Activated gamma-delta T cell treated with anti-CD3 and anti-CD28 coated beads, Interleukin-2, amount 50 U/mL, for 16 hours (primary cell): ENCODE measurements at regions not wholly inside any gene's neighbourhood (a gene's known extent, or its start where the extent isn't known, plus 50 kb on each side); places are given as distances from the start of the nearest gene placed in this dataset.
"Not testable (repeated sequence)": the region's sequence is repeated elsewhere in the genome, so short reads cannot be mapped to it uniquely, and the experiment has no call there.

Source experiments
- DNase-seq: peaks from one replicate; pipeline ENCODE4 v3.0.0-alpha.2; 2020; ENCODE audit warnings: low read depth

DNA sequence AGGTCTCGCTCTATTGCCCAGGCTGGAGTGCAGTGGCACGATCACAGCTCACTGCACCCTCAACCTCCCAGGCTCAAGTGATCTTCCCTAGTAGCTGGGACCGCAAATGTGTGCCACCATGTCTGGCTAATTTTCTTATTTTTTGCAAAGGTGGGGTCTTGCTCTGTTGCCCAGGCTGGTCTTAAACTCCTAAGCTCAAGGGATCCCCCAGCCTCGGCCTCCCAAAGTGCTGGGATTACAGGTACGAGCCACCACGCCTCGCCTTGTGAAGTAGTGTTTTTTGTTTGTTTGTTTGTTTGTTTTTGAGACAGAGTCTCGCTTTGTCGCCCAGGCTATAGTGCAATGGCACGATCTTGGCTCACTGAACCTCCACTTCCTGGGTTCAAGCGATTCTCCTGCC lies 125.5 kb downstream of the HAUS1 start:
- not testable (repeated sequence) for DNase-seq

DNA sequence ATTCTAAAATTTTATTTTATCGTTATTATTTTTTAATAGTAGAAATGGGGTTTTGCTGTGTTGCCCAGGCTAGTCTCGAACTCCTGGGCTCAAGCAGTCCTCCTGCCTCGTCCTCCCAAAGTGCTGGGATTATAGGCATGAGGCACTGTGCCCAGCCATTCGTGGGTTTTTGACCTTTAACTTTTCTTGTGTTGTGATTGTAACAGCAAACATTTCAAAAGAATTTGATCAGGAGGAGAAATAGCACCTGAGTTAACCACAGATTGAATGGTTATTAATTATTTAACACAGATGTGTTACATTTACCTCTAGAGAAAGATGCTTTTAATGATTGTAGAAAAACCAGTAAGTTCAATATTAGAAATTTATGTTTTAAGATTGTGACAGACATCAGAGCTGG lies 132.0 kb downstream of the HAUS1 start:
- no peak for DNase-seq

DNA sequence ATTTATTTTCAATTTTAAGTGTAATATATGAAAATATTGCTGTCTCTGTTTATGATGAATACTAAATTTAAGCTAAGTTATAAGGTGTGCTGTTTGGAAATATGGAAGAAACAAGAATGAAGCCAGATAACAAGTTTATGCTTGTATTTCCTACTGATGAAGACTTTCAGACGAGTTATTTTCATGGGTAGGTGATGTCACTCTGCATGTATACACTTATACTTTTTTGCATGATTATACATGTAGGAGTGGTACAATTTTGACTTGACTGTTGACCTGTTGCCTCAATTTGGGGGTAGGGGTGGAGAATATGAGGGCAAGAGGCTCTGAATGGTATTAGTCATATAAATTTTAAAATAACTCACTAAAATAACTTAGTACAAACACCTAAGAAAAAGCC lies 133.7 kb downstream of the HAUS1 start:
- no peak for DNase-seq

DNA sequence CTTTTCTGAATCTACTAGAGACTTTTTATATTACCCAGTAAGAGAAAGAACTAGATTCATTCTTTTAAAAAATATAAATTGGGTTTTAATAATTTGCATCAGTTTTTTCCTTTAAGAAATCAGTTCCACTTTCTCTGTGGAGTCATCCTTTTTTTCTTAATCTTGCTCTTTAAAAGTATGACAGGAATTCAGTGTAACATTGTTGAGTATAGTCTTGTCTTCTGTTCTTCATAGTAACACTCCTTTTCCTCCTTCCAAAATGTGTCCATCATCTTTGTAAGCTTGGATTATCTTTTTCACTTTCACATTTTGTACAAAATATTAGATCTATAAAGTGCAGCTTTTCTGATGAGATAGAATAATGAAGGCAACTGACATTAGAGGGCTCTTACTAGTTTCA lies 135.4 kb downstream of the HAUS1 start:
- no peak for DNase-seq

DNA sequence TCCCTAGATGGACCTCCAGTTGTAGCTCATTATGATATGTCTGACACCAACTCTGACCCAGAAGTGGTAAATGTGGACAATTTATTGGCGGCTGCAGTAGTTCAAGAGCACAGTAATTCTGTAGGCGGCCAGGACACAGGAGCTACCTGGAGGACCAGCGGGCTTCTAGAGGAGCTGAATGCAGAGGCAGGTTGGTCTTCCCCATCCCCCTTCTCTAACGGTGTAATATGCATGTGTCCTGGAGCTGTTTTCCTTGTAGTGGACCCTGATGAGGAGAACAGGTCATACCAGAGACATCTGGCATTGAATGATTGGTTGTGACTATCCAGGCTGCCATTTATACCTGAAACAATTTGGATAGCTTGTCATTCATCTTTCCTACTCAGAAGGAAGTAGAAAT lies 135.8 kb downstream of the HAUS1 start:
- no peak for DNase-seq

DNA sequence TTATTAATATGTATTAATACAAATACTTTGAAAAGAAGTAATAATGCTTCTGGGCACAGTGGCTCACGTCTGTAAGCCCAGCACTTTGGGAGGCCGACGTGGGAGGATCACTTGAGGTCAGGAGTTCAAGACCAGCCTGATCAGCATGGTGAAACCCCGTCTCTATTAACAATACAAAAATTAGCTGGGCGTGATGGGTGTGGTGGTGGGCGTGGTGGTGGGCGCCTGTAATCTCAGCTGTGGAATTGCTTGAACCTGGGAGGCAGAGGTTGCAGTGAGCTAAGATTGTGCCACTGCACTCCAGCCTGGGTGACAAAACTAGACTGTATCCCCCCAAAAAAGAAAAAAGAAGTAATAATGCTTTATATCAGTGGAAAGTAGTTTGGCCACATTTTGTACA lies 137.2 kb downstream of the HAUS1 start:
- DNase-seq, result not testable (repeated sequence)

DNA sequence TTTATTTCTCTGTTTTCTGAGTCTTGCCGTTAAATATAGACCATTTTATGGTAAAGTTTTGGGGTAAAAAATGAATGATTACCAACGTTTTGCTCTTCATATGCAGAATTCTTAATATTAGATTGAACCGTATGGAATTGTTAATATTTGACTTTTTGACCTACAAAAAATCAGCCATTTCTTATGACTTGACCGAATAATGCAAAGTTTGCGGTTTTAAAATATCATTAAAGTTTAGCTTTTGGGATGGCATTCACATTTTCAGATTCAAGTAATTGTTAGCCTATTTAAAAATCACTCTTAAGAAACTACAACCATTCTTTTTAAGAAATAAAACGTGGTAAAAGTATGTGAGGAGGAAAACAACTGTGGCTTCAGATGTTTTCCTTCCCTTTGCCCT lies 138.0 kb downstream of the HAUS1 start:
- no peak for DNase-seq

DNA sequence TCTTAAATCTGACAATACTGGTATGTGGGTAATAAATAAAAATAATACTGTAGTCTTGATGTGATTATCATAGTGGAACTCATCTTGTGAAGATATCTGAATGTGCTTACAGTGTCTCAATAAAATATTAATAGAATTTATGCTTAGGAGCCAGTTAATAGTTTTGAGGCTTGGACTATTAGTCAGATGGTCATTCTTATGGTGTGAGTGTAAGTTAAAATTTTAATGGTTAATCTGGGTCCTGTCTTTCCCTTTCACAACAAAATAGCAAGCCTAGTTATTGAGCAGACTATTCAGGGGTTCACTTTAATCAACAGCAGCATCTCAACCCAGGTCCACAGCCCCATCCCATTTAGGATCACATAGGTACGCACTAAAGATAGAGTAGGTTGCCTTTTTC lies 138.9 kb downstream of the HAUS1 start:
- no peak for DNase-seq

DNA sequence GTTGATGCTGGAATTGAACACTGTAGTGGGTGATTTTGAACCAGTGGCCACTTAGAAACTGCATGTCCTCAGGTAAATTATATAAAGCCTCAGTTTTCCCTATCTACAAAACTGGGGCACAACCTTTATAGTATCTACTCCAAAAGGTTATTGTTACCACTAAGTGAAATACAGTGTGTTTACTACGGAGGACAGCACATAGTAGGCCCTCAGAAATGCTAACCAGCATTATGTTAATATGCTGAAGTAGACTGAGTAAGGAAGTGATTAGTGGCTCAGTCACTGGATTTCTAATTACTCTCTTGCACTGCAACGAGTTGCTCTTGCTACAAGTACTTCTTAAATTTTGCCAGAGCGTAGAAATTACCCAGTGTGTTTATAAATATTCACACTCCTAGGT lies 139.5 kb downstream of the HAUS1 start:
- no peak for DNase-seq

DNA sequence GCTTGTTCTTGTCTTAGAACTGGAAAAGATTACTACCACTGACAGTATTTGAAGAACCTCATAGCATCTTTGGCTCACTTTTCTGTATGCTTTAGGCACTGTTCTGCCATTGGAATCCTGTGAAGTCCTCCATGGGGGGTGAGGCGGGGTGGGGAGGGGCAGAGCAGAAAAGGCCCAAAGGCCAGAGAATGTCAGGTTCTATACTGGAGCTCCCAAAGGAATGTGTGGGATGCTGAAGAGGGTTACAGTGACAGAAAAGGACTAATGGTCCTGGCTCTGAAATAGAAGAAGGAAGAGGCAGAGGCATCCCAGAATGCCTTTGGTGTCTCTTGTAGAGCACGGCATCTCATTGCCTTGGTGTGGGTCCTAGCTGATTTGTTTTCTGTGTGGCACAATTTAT lies 141.9 kb downstream of the HAUS1 start:
- DNase-seq, result no peak

DNA sequence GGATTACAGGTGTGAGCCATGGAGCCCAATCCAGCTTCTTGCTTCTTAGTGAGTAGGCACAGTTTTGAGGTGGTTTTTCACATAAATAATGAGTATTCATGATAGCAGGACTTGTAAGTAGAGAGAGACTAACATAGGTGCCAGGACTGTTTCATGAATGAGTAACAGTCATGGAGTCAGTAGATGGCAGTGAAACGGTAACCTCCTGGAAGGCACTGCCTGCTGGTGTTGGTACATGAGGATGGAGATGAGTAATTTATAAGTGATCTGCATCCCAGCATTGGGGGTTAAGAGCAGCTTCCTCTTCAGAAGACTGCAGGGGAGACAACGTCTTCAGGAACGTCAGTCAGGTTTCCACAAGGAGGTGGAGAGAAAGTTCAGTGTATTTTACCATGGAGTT lies 143.8 kb downstream of the HAUS1 start:
- DNase-seq, result no peak

DNA sequence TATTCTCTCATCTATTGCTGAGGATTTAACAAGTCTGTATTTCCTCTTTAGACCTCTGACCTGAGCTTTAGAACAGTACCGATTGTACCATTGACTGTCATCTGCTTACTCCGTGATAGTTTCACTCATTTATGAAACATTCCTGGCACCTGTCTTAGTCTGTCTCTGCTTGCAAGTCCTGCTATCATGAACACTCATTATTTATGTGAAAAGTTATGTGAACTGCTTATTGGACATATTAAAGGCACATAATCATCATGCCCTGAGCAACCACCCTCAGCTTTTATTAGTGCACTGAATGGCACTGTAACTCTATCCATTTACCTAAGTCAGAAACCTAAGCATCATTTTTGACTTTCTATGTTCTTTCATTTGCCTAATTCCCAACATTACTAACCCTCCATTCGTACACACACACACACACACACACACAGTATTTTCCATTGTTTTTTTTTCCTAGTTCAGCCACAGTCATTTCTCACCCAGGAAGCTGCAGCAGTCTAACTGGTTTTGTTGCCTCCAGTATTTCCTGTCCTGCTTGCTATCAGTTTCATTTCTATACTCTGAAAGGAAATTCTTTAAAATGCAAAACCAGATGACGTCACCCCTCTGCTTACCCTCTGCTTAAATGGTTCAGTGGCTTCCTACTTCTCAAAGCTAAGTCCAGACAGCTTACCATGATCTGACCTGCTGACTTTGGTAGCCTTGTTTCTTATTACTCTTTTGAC lies 146.1 kb downstream of the HAUS1 start:
- peak; percentile 33 for DNase-seq

DNA sequence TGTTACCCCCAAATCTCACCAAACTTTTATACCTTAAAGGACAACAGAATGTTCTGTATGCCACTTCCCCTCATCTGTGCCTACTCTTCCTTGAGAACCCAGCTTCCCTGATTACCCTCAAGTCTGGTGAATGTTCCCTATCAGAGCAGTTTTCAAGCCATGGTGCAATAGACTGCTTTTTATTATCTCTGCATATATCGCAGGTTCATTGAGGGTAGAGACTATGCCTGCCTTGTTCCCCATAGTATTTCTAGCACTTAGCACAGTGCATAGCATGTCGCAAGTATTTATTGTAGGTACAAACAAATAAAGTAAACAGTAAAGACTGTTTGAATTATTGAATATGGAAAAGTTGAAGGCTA lies 146.6 kb downstream of the HAUS1 start:
- DNase-seq, result no peak

DNA sequence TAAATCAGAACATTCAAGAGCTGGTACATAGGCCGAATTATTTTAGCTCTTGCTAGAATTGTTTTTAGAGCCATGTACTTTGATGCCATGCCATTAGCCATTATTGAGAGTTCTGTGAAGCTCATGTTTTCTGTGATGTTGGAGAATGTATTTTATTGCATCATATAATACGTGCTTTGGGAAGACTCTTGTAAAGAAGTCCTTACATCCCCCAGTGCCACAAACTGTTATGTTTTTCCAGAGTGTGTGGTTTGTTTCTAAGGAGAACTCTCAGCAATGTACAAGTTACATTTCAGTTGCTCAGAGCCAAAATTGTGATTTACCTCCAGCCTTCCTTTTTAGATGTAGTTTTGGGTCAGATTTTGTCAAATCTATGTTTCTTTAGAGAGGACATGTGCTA lies 148.6 kb downstream of the HAUS1 start:
- DNase-seq, result no peak

DNA sequence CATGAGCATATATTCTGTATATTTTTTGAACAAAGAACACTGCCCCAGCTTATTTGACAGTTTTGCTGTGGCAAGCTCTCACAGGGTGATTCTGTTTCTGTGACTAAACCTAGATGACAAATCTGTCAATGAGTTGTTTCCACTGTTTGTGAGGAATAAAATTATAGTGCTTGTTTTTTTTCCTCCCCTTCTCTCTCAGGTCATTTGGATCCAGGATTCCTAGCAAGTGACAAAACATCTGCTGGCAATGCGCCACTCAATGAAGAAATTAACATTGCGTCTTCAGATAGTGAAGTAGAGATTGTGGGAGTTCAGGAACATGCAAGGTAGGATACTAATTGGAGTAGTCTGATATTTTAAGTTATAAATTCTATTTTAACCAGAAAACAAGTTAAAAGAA lies 149.3 kb downstream of the HAUS1 start:
- DNase-seq, result no peak

DNA sequence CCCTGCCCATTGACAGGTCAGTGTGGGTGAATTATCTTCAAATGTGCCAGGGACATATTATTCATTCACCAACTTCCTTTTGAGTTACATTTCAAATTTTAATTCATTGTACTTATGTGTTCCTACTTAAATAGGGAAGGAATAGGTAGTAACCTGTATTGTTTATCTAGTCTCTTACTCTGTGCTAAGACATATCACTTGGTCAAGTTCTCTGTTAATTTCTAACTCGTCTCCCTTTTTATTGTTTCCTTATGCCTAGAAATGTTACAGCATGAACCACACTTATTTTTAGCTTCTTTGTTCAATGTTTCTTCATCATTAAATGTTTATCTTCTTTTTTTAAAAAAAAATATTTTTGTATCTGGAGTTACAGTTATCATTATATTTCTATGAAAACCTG lies 151.9 kb downstream of the HAUS1 start:
- no peak for DNase-seq

DNA sequence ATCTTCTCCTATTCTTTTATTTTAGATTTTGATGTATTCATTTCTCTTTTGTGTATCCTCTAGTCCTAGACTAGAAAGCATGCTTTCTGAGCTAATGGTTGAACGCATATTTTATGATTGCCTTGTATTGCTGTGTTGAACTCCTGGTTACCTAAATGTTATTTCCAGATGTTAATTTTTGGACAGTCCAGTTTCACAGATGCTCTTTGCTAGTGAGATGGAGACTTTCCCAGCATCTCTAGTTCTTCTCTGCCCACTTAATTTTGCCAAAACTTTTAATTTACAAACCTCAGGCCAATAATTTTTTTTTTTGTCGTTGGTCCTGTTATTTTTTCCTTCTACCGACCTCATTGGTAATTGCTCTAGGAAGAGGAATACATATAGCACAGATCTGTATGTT lies 153.2 kb downstream of the HAUS1 start:
- no peak for DNase-seq

DNA sequence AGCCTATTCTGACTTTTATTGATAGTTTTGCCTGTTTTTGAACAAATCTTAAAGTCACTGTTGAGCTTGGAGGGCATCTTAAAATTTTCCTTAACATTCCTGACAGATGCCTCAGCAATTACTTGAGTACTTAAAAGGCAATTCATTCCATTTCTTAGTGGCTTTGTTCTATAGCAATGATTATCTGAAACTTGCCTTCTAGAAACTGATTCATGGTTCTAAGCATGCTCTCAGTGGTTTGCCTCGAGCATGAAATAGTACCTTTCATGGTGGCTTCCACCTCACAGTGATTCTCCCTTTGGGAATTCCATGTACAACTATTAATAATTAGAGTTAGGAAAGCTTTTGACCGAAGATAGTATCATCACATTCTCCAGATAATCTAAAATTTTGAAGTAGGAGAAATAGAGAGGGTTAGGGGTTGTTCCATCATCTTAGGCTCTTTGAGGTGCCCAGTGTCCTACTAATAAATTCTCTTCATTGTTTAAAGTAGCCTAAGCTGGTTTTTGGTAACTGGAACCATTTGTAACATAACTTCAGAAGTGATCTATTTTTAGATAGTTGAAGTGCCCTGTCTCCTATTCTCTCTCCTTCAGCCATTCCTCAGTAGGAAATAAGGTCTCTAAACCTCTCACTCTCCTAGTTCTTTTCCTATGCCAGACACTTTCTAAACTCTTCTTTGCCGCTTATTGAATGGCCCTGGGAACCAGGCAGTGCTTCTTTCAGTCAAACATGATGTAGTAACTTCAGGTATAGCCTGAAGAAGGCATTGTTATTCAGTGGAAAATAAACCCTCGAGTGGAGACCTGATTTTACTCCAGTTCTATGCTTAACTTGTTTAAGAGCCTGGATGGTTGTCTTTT lies 156.1 kb downstream of the HAUS1 start:
- no peak for DNase-seq

DNA sequence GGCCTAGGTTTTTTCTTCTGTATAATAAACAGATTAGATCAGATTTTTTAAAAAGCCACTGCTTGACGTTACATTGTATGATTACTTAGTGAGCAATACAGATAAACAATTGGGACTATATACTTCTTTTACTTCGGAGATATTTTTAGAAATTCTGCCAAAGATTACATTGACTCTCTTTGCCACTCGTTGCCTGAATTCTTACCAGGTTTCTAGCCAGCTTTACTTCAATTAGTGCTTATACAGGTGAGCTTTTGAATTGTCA lies 156.6 kb downstream of the HAUS1 start:
- DNase-seq, result no peak

DNA sequence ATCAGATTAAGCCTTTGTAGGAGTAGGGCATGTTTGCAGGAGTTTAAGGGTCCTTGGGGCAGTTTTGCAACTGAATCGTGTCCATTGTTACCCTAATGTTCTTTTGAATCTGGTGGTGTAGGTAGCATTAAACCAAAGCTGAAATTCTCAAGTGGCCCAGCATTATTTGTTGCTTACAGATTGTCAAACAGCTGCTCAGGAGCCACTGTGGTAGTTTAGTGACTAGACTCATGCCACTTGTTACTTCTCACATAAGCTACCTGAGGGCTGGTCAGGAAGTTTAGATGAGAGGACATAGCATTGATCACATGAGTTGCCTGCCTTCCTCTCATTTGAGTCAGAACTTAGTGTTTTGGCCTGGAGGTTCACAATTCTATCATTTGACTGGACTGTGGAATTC lies 157.6 kb downstream of the HAUS1 start:
- DNase-seq, result no peak

DNA sequence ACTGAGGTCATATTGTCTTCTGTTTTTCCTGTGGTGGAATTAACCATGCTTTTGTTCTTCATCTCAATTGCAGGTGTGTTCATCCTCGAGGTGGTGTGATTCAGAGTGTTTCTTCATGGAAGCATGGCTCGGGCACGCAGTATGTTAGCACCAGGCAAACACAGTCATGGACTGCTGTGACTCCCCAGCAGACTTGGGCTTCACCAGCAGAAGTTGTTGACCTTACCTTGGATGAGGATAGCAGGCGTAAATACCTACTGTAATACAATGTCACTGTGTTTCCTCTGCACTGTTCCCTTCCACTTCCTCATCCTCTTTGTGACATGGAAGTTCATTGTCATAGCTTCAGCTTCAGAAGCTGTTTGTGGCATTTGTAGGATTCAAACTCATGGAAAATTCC lies 158.7 kb downstream of the HAUS1 start:
- DNase-seq, result no peak

DNA sequence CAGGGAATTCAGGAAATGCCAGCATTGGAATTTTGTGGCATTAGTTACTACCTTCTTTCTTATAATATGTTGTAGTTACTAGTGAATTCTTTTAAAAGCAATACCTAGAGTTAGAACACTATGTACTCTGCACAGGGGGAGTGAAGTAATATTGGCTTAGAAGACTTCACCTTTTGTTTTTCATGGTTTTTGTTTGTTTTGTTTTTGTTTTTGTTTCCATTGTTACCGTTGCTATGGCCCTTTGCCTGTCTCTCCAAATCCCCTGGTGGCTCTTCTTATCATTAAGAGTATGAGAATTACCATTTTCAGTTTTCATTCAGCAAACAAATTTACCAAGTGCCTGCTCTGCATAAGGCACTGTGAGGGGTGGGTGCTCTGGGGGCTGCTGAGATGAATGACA lies 160.1 kb downstream of the HAUS1 start:
- DNase-seq, result no peak

DNA sequence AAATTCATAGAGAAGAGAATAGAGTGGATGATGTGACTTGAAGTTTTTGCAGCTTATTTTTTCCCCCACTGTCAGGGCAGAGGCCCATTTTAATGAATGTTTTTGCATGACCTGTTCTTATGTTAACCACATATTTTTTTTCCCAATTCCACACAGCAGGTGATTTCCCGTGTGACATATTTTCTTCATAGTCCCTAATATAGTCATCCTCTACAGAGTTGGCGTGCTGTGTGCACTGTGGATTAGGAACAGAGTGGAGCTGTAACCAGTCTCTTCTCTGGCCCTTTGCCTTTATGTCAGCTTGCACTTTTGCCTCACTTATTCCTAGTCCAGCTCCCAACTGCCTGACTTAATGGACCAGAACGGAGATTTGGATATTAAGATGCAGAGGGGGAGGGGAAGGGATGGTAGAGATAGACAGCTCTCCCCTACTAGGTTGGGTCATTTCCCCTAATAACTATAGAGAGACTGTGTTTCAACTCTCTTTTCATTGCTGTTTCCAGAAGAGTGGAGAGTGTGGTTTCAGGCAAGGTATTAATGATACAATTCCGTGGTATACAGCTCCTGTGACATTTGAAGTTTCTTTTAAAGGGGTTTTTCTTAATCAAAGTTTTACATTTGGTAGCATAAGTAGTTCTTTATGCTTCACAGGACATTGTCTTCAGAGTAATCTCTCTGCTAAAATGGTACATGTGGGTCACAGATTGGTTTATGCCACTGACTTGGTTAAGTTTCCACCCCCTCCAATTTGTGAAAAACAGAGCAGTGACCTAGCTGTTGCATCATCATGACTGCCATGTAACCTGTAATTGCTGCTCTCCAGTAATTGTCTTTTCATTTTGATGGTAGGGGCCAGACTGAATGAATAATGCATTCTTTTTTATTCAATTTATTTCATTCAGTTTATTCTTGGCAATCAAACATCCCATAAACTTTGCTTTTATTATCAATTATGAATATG lies 161.3 kb downstream of the HAUS1 start:
- no peak for DNase-seq
